WTC11 (cell line): ENCODE measurements at regions not wholly inside any gene's neighbourhood (a gene's known extent, or its start where the extent isn't known, plus 50 kb on each side); places are given as distances from the start of the nearest gene placed in this dataset.

ENCODE experiments used
- ATAC-seq: fragments of 200-7000 bp; cut with Tn5 transposase; 2 replicates; pipeline ENCODE4 v1.10.0; 2021; ENCODE audit warnings: mild to moderate bottlenecking, moderate library complexity
- CTCF ChIA-PET: fragments of 300-600 bp; sonication (Branson Sonifier 250); formaldehyde crosslinking; loops from one replicate; lab custom pipeline; 2021; ENCODE audit warnings: antibody characterized with exemption; lab: Charles Lee
- POLR2A ChIA-PET: fragments of 350-600 bp; sonication (Branson Sonifier 250); formaldehyde crosslinking; loops from one replicate; lab custom pipeline; 2021; ENCODE audit warnings: antibody characterized with exemption; lab: Charles Lee
- DNase-seq: peaks from one replicate; pipeline ENCODE4 v3.0.0; 2021; ENCODE audit warnings: low spot score
- H3K27ac Mint-ChIP-seq: 2 replicates; pipeline ENCODE4 v1.8.0; 2021; ENCODE audit warnings: mixed read lengths
- H3K27me3 Mint-ChIP-seq: 2 replicates; pipeline ENCODE4 v1.8.0; 2021; ENCODE audit warnings: low read depth, mild to moderate bottlenecking, moderate library complexity, mixed read lengths
- H3K36me3 Mint-ChIP-seq: 2 replicates; pipeline ENCODE4 v1.8.0; 2021; ENCODE audit warnings: mixed read lengths
- H3K4me1 Mint-ChIP-seq: 2 replicates; pipeline ENCODE4 v1.8.0; 2022; ENCODE audit warnings: mixed read lengths
- H3K4me3 Mint-ChIP-seq: 2 replicates; pipeline ENCODE4 v1.8.0; 2021; ENCODE audit warnings: mild to moderate bottlenecking, moderate library complexity, mixed read lengths
- H3K9me3 Mint-ChIP-seq: 2 replicates; pipeline ENCODE4 v1.8.0; 2021; ENCODE audit warnings: mixed read lengths
- ATF3 ChIP-seq: sonication (generic); formaldehyde crosslinking; conservative IDR thresholded peaks from 2 replicates; pipeline ENCODE4 v1.8.1; 2022; ENCODE audit warnings: mild to moderate bottlenecking, missing genetic modification reagents
- CREB1 ChIP-seq: sonication (generic); formaldehyde crosslinking; IDR thresholded peaks from 2 replicates; pipeline ENCODE4 v1.8.0; 2023; ENCODE audit warnings: mild to moderate bottlenecking, missing genetic modification reagents
- ESRRA ChIP-seq: sonication (generic); formaldehyde crosslinking; IDR thresholded peaks from 2 replicates; pipeline ENCODE4 v1.8.1; 2022; ENCODE audit warnings: mild to moderate bottlenecking, missing genetic modification reagents, borderline replicate concordance
- FOXJ3 ChIP-seq: sonication (generic); formaldehyde crosslinking; IDR thresholded peaks from 2 replicates; pipeline ENCODE4 v1.9.0; 2021; ENCODE audit warnings: missing genetic modification reagents, mild to moderate bottlenecking, borderline replicate concordance
- GABPB1 ChIP-seq: sonication (generic); formaldehyde crosslinking; IDR thresholded peaks from 2 replicates; pipeline ENCODE4 v1.8.1; 2023; ENCODE audit warnings: mild to moderate bottlenecking, missing genetic modification reagents
- IRF2 ChIP-seq: sonication (generic); formaldehyde crosslinking; IDR thresholded peaks from 2 replicates; pipeline ENCODE4 v1.8.0; 2022; ENCODE audit warnings: low read depth, missing genetic modification reagents, borderline replicate concordance
- NFYB ChIP-seq: sonication (generic); formaldehyde crosslinking; conservative IDR thresholded peaks from 2 replicates; pipeline ENCODE4 v1.8.0; 2022; ENCODE audit warnings: low read depth, missing genetic modification reagents
- NR1H2 ChIP-seq: sonication (generic); formaldehyde crosslinking; IDR thresholded peaks from 2 replicates; pipeline ENCODE4 v1.9.0; 2021; ENCODE audit warnings: mild to moderate bottlenecking, moderate library complexity, missing genetic modification reagents
- OVOL2 ChIP-seq: fragments of 250-450 bp; sonication (Bioruptor Pico); IDR thresholded peaks from 2 replicates; pipeline ENCODE4 v1.9.0; 2021; ENCODE audit warnings: mild to moderate bottlenecking, borderline replicate concordance
- TCF7 ChIP-seq: sonication (generic); formaldehyde crosslinking; IDR thresholded peaks from 2 replicates; pipeline ENCODE4 v1.8.0; 2022; ENCODE audit warnings: mild to moderate bottlenecking, low read depth, missing genetic modification reagents, moderate library complexity
- TEAD4 ChIP-seq: sonication (generic); formaldehyde crosslinking; IDR thresholded peaks from 2 replicates; pipeline ENCODE4 v1.8.0; 2022; ENCODE audit warnings: mild to moderate bottlenecking, missing genetic modification reagents
- TP53 ChIP-seq: sonication (generic); formaldehyde crosslinking; IDR thresholded peaks from 2 replicates; pipeline ENCODE4 v1.8.1; 2023; ENCODE audit warnings: mild to moderate bottlenecking, missing genetic modification reagents
- ZNF219 ChIP-seq: sonication (generic); formaldehyde crosslinking; IDR thresholded peaks from 2 replicates; pipeline ENCODE4 v1.8.0; 2023; ENCODE audit warnings: missing genetic modification reagents, mild to moderate bottlenecking, borderline replicate concordance
- ZNF416 ChIP-seq: fragments of 250-450 bp; sonication (Bioruptor Pico); IDR thresholded peaks from 2 replicates; pipeline ENCODE4 v1.9.0; 2021; ENCODE audit warnings: mild to moderate bottlenecking, inconsistent platforms
- ZNF671 ChIP-seq: fragments of 250-450 bp; sonication (Bioruptor Pico); IDR thresholded peaks from 2 replicates; pipeline ENCODE4 v1.8.0; 2021; ENCODE audit warnings: mild to moderate bottlenecking
- TF ChIP-seq, protein P1 (sequence below): sonication (generic); formaldehyde crosslinking; IDR thresholded peaks from 2 replicates; pipeline ENCODE4 v1.8.1; 2023; ENCODE audit warnings: mild to moderate bottlenecking, missing genetic modification reagents
- TF ChIP-seq, protein P2 (sequence below): sonication (generic); formaldehyde crosslinking; IDR thresholded peaks from 2 replicates; pipeline ENCODE4 v1.8.0; 2022; ENCODE audit warnings: missing genetic modification reagents
- TF ChIP-seq, protein P3 (sequence below): fragments of 250-450 bp; sonication (Bioruptor Pico); IDR thresholded peaks from 2 replicates; pipeline ENCODE4 v1.9.0; 2021; ENCODE audit warnings: mild to moderate bottlenecking
- TF ChIP-seq, protein P4 (sequence below): sonication (generic); formaldehyde crosslinking; IDR thresholded peaks from 2 replicates; pipeline ENCODE4 v1.8.1; 2022; ENCODE audit warnings: mild to moderate bottlenecking, missing genetic modification reagents, moderate library complexity, borderline replicate concordance

DNA sequence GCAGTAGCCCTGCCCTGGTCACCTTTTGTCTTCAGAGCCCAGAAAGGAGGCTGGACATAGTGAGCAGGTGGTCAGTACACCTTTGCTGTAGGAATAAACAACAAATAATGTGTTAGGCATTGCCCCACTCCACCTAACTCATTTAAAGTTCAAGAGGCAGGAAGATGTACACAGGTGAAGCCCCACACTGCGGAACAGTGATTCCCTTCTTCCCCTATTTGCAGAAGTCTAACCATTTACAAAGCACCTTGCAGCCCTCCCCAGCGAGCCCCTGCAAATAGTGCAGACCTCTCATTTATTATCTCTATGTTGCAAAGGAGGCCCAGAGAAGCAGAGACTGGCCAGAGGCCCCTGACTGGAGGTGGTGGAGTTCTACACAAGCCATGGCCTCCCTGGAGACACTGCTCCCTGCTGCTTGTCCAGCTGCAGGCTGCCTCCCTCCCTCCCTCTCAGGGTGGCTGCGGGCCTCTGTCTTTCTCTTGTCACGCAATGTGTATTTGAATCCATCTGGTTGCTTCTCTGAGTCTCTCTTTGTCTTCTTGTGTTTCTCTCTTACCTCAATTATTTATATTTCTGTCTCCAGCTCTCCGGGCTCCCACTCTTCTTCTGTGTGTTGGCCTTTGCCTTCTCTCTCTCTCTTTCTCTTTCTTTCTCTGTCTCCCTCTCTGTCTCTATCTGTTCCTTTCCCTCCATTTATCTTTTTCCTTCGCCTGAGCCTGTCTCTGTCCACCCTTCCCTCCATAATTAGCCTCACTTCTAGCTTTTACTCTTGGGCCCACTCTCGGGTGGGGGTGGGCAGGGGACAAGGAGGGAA, 59.1 kb upstream of the PRDM11 start:
- Mint-ChIP-seq H3K4me1 (peaks cover 93% of the 10 kb centered on the region), H3K4me3 (no peak overlapping the region), H3K36me3 (no peaks in the 10 kb centered on the region), H3K9me3 (no peaks in the 10 kb centered on the region), H3K27ac (no peak overlapping the region), H3K27me3 (no peaks in the 10 kb centered on the region; the same call in 1 of the 2 replicates)
- ATAC-seq, result no peak
- DNase-seq, result no peak
- CTCF ChIA-PET, result interaction anchor here (0.8 to 3.3 kb wide), 9 partner anchors 9 to 160 kb away, joined by 3 to 25 read pairs (median 4); no protein-coding TSS in a partner anchor
- TF ChIP-seq ZNF219 (CRISPR knock-in tag) (no peak), CREB1 (CRISPR knock-in tag) (no peak), ESRRA (no peak), ATF3 (no peak), FOXJ3 (CRISPR knock-in tag) (no peak), IRF2 (CRISPR knock-in tag) (no peak), TP53 (no peak), OVOL2 (CRISPR knock-in tag) (no peak), TEAD4 (CRISPR knock-in tag) (no peak), ZNF416 (no peak), NFYB (CRISPR knock-in tag) (no peak)
- TF ChIP-seq, protein P1, sequence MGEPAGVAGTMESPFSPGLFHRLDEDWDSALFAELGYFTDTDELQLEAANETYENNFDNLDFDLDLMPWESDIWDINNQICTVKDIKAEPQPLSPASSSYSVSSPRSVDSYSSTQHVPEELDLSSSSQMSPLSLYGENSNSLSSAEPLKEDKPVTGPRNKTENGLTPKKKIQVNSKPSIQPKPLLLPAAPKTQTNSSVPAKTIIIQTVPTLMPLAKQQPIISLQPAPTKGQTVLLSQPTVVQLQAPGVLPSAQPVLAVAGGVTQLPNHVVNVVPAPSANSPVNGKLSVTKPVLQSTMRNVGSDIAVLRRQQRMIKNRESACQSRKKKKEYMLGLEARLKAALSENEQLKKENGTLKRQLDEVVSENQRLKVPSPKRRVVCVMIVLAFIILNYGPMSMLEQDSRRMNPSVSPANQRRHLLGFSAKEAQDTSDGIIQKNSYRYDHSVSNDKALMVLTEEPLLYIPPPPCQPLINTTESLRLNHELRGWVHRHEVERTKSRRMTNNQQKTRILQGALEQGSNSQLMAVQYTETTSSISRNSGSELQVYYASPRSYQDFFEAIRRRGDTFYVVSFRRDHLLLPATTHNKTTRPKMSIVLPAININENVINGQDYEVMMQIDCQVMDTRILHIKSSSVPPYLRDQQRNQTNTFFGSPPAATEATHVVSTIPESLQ (CRISPR knock-in tag), result no peak
- TF ChIP-seq, protein P2, sequence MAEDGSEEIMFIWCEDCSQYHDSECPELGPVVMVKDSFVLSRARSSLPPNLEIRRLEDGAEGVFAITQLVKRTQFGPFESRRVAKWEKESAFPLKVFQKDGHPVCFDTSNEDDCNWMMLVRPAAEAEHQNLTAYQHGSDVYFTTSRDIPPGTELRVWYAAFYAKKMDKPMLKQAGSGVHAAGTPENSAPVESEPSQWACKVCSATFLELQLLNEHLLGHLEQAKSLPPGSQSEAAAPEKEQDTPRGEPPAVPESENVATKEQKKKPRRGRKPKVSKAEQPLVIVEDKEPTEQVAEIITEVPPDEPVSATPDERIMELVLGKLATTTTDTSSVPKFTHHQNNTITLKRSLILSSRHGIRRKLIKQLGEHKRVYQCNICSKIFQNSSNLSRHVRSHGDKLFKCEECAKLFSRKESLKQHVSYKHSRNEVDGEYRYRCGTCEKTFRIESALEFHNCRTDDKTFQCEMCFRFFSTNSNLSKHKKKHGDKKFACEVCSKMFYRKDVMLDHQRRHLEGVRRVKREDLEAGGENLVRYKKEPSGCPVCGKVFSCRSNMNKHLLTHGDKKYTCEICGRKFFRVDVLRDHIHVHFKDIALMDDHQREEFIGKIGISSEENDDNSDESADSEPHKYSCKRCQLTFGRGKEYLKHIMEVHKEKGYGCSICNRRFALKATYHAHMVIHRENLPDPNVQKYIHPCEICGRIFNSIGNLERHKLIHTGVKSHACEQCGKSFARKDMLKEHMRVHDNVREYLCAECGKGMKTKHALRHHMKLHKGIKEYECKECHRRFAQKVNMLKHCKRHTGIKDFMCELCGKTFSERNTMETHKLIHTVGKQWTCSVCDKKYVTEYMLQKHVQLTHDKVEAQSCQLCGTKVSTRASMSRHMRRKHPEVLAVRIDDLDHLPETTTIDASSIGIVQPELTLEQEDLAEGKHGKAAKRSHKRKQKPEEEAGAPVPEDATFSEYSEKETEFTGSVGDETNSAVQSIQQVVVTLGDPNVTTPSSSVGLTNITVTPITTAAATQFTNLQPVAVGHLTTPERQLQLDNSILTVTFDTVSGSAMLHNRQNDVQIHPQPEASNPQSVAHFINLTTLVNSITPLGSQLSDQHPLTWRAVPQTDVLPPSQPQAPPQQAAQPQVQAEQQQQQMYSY (CRISPR knock-in tag), result no peak
- TF ChIP-seq, protein P3, sequence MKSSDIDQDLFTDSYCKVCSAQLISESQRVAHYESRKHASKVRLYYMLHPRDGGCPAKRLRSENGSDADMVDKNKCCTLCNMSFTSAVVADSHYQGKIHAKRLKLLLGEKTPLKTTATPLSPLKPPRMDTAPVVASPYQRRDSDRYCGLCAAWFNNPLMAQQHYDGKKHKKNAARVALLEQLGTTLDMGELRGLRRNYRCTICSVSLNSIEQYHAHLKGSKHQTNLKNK, result no peak
- POLR2A ChIA-PET, result no interaction called here

- Mint-ChIP-seq H3K9me3 (no peaks in the 10 kb centered on the region), H3K4me1 (peaks cover 92% of the 10 kb centered on the region), H3K4me3 (no peak overlapping the region), H3K27me3 (no peaks in the 10 kb centered on the region; the same call in 1 of the 2 replicates), H3K36me3 (no peaks in the 10 kb centered on the region), H3K27ac (no peak overlapping the region)
- no peak for TF ChIP-seq ZNF671 (CRISPR knock-in tag)
- TF ChIP-seq GABPB1 (CRISPR knock-in tag), result no peak
- TF ChIP-seq, protein P4, sequence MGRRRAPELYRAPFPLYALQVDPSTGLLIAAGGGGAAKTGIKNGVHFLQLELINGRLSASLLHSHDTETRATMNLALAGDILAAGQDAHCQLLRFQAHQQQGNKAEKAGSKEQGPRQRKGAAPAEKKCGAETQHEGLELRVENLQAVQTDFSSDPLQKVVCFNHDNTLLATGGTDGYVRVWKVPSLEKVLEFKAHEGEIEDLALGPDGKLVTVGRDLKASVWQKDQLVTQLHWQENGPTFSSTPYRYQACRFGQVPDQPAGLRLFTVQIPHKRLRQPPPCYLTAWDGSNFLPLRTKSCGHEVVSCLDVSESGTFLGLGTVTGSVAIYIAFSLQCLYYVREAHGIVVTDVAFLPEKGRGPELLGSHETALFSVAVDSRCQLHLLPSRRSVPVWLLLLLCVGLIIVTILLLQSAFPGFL (CRISPR knock-in tag), result no peak
- no peak for TF ChIP-seq NR1H2
- no peak for TF ChIP-seq TCF7 (CRISPR knock-in tag)
- DNase-seq (no peak), ATAC-seq (no peak)
- ChIA-PET POLR2A (no interaction called here), CTCF (interaction anchor here (0.8 to 3.3 kb wide), 10 partner anchors 9 to 161 kb away, joined by 3 to 25 read pairs (median 4); no protein-coding TSS in a partner anchor)
Measured at GRCh38 chr11:45087900-45088160, 58.6 kb upstream of the PRDM11 start.
